ENCODE measurements at regions not wholly inside any gene's neighbourhood (a gene's known extent, or its start where the extent isn't known, plus 50 kb on each side); places are given as distances from the start of the nearest gene placed in this dataset.
"Not testable (repeated sequence)": the region's sequence is repeated elsewhere in the genome, so short reads cannot be mapped to it uniquely, and the experiment has no call there.

DNA sequence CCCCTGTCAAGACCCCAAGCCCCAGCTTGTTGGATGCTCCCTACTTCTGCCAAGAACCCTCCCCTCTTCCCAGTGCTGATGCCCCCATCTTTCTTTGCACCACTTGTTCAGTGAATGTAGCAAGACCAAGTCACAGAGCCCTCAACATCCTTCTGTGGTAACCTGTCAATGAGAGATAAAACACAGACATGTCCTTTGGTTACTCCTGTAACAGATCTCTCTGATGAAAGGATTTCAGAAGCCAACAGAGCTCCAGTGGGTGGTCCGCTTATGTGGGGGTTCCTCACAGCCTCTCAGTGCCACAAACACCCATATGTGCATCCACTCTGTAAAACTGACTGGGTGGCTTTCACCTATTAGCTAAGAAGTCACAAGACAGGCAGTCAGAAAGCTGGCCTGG, 93.2 kb upstream of the CST7 start:
- no peaks in the 10 kb centered on the region for H3K36me3 Mint-ChIP-seq
- no peak for ATAC-seq (ENCODE audit: low read depth)
- POLR2A ChIA-PET, result no interaction called here
- no peaks in the 10 kb centered on the region for H3K27me3 Mint-ChIP-seq
- peaks cover 7% of the 10 kb centered on the region for H3K9me3 Mint-ChIP-seq
- no peak overlapping the region for H3K4me3 Mint-ChIP-seq
- H3K27ac Mint-ChIP-seq, result no peak overlapping the region
- no peak for DNase-seq
- H3K4me1 Mint-ChIP-seq, result peaks cover 6% of the 10 kb centered on the region

DNA sequence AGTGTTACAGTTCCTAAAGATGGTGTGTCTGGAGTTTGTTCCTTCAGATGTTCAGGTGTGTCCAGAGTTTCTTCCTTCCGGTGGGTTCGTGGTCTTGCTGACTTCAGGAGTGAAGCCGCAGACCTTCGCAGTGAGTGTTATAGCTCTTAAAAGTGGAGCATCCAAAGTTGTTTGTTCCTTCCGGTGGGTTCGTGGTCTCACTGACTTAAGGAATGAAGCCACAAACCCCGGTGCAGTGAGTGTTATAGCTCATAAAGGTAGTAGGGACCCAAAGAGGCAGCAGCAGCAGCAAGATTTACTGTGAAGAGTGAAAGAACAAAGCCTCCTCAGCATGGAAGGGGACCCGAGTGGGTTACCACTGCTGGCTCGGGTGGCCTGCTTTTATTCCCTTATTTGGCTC, 90.6 kb upstream of the CST7 start:
- H3K9me3 Mint-ChIP-seq; H3K27ac Mint-ChIP-seq; ATAC-seq (ENCODE audit: low read depth); H3K36me3 Mint-ChIP-seq; H3K4me1 Mint-ChIP-seq; H3K27me3 Mint-ChIP-seq; H3K4me3 Mint-ChIP-seq; POLR2A ChIA-PET; DNase-seq: not testable (repeated sequence)

DNA sequence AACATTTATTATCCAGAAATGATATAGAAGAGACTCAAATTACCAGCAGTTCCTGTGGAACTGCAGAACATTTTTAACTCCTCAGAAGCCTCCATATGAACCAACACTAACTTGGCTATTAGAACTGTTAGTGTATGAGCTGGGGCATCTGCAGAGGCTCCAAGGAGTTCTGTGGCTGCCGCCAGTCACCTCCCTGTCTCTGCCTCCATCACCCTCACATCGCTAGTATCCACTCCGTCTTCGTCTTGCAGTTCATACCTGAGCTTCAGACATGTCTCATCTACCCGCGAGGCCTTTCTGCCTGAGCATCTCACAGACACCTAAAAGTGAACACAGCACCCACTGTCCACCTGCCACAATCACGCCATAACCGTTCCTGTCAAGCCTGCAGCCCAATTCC, 89.5 kb upstream of the CST7 start:
- peaks cover 6% of the 10 kb centered on the region for H3K4me1 Mint-ChIP-seq

DNA sequence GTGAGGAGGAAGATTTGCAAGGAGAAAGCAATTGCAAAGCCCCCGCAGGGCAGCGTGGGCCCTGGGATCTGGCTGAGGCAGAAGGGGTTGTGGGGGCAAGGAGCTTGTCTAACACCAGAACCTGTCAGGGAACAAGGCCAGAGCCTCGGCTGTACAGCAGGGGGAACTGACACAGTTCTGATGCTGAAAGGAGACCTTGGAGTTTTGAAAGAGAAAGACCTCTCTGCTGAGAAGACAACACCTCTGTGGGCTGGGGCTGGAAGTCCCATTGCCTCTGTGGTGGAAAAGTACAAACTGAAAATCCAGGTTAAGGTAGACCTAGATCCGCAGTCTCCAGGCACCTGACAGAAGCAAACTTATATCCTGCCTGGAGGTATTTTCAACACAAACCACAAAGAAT, 86.9 kb upstream of the CST7 start:
- POLR2A ChIA-PET, result no interaction called here
- Mint-ChIP-seq H3K4me1 (peaks cover 6% of the 10 kb centered on the region), H3K36me3 (no peaks in the 10 kb centered on the region), H3K27ac (no peak overlapping the region), H3K9me3 (peaks cover 14% of the 10 kb centered on the region), H3K4me3 (no peak overlapping the region), H3K27me3 (peaks cover 2% of the 10 kb centered on the region)
- DNase-seq (no peak), ATAC-seq (ENCODE audit: low read depth) (no peak)

More for the DNA sequence above, 89.5 kb upstream of the CST7 start:
- no peak for DNase-seq
- Mint-ChIP-seq H3K4me3 (no peak overlapping the region), H3K36me3 (no peaks in the 10 kb centered on the region), H3K27ac (no peak overlapping the region), H3K9me3 (peaks cover 7% of the 10 kb centered on the region), H3K27me3 (peaks cover 2% of the 10 kb centered on the region)
- POLR2A ChIA-PET, result no interaction called here
- ATAC-seq (ENCODE audit: low read depth), result no peak

DNA sequence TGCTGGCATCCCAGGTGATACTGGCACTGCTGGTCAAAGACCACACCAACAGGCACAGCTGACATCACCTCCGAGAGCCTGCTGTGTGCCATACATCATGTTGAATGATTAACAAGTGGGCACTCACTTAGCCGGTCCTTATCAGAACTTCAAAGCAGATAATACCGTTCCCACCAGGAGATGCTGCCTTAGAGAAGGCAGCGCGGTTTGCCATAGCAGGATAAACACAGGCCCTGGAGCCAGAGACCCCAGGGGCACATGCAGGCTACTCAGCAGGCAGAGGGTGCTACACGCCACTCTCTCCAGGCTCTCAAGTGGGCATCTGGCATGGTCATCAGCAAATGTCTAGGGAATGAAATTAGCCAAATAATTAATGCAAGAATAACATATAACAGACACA, 86.5 kb upstream of the CST7 start:
- ATAC-seq (ENCODE audit: low read depth), result no peak
- H3K4me3 Mint-ChIP-seq, result no peak overlapping the region
- POLR2A ChIA-PET, result no interaction called here

DNA sequence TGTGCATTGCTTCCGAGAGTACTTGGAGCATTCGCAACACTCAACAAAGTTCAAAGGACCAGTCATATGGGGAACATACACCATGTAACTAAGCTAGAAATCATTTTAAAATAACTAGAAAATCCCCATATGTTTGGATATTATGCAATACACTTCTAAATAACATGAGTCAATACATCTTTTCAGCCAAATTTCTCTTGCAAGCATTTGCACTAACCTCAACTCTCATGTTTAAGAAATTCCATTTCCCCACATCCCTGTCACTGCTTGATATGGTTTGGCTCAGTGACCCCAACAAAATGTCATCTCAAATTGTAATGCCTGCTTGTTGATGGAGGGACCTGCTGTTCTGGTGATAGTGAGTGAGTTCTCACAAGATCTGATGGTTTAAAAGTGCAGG, 85.7 kb upstream of the CST7 start:
- ATAC-seq (ENCODE audit: low read depth), result no peak
- POLR2A ChIA-PET, result no interaction called here
- H3K9me3 Mint-ChIP-seq, result peaks cover 14% of the 10 kb centered on the region

More for the DNA sequence above, 86.5 kb upstream of the CST7 start:
- Mint-ChIP-seq H3K4me1 (peaks cover 6% of the 10 kb centered on the region), H3K36me3 (no peaks in the 10 kb centered on the region), H3K27ac (no peak overlapping the region), H3K27me3 (peaks cover 2% of the 10 kb centered on the region), H3K9me3 (peaks cover 14% of the 10 kb centered on the region)
- DNase-seq, result no peak

DNA sequence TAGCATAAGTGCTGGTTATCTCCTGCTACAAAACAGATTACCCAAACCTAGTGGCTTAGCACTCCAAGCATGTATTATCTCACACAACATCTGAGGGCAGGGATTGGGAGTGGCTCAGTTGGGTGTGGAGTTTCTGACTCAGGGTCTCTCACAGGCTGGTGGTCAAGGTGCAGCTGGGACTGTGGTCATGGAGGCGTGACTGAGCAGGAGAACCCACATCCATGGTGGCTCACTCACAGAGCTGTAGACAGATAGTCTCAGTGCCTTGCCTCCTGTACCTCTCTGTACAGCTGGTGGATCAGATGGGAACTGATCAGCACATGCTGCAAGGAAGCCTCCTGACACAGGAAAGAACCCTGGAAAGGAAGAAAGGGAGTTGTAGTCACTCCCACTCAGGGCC, 83.1 kb upstream of the CST7 start:
- DNase-seq, result no peak
- no peak overlapping the region for H3K27ac Mint-ChIP-seq
- H3K9me3 Mint-ChIP-seq, result peaks cover 7% of the 10 kb centered on the region
- no peaks in the 10 kb centered on the region for H3K4me1 Mint-ChIP-seq
- ATAC-seq (ENCODE audit: low read depth), result no peak
- POLR2A ChIA-PET, result no interaction called here
- H3K27me3 Mint-ChIP-seq, result peaks cover 2% of the 10 kb centered on the region
- H3K36me3 Mint-ChIP-seq, result no peaks in the 10 kb centered on the region
- no peak overlapping the region for H3K4me3 Mint-ChIP-seq

More for the DNA sequence above, 85.7 kb upstream of the CST7 start:
- Mint-ChIP-seq H3K27ac (no peak overlapping the region), H3K4me3 (no peak overlapping the region), H3K27me3 (peaks cover 2% of the 10 kb centered on the region), H3K36me3 (no peaks in the 10 kb centered on the region), H3K4me1 (peaks cover 4% of the 10 kb centered on the region)
- no peak for DNase-seq

DNA sequence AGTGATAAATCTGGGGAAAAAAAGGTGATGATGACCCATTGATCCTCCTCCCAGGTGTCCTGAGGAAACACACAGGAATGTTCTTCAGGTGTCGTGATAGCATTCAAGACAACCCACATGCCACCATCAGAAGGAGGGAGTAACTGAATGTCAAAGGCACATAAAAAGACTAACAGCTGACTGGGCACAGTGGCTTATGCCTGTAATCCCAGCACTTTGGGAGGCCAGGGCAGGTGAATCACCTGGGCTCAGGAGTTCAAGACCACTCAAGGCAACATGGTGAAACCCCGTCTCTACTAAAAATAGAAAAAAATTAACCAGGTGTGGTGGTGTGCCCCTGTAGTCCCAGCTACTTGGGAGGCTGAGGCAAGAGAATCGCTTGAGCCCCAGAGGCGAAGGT, 82.3 kb upstream of the CST7 start:
- POLR2A ChIA-PET, result interaction anchor here (0.7 kb wide), 1 partner anchor 12 kb away, joined by 4 read pairs; no protein-coding TSS in a partner anchor
- ATAC-seq (ENCODE audit: low read depth) (no peak), DNase-seq (no peak)
- Mint-ChIP-seq H3K4me1 (no peaks in the 10 kb centered on the region), H3K9me3 (peaks cover 7% of the 10 kb centered on the region), H3K27ac (no peak overlapping the region), H3K36me3 (no peaks in the 10 kb centered on the region), H3K4me3 (no peak overlapping the region), H3K27me3 (peaks cover 2% of the 10 kb centered on the region)

DNA sequence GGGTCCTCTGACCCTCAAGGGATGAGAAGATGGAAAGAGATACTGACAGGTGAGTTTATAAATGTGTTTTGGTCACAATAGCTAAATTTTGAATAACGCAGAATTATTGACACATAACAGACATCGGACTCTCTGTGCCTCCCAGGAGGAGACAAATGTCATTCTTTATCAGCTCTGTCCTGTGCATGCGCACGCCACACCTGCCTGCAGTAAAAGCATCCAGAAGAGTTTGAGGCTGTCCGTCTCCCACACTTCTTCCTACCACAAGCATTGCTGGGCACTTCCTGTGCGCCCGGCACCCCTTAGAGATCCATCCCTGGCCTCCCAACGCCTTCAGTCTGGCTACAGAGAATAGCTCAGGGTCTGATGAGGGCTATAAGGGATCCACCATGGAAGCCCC, 81.5 kb upstream of the CST7 start:
- Mint-ChIP-seq H3K36me3 (no peaks in the 10 kb centered on the region), H3K27ac (no peak overlapping the region), H3K9me3 (peaks cover 7% of the 10 kb centered on the region), H3K4me1 (no peaks in the 10 kb centered on the region), H3K4me3 (no peak overlapping the region), H3K27me3 (no peaks in the 10 kb centered on the region)
- no peak for ATAC-seq (ENCODE audit: low read depth)
- POLR2A ChIA-PET, result no interaction called here
- DNase-seq, result no peak

DNA sequence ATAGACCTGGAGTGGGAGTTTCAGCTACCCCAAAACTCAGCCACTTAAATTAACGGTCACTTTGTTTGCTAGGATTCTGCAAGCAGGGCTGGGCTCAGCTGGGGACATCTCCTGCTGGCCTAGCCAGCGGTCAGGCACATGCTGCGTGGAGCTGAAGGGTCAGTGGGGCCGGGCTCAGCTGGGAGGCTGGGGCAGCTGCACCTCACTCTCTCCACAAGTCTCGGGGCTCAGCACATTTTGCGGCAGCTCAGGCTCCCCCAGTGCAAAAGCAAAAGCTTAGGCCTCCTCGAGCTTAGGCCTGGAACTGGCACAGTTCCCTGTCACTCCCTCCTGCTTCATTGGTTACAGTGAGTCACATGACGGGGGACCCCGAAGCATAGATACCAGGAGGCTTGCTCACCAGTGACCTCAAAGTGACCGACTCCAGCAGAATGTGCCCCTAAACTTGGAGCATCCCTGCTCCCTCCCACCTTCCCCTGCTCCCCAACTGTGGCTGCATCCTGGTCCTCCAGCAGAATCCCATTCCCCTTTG, 80.6 kb upstream of the CST7 start:
- Mint-ChIP-seq H3K4me1 (no peaks in the 10 kb centered on the region), H3K36me3 (no peaks in the 10 kb centered on the region), H3K4me3 (no peak overlapping the region), H3K27ac (no peak overlapping the region), H3K27me3 (no peaks in the 10 kb centered on the region), H3K9me3 (peaks cover 7% of the 10 kb centered on the region)
- no peak for ATAC-seq (ENCODE audit: low read depth)
- POLR2A ChIA-PET, result no interaction called here
- no peak for DNase-seq

DNA sequence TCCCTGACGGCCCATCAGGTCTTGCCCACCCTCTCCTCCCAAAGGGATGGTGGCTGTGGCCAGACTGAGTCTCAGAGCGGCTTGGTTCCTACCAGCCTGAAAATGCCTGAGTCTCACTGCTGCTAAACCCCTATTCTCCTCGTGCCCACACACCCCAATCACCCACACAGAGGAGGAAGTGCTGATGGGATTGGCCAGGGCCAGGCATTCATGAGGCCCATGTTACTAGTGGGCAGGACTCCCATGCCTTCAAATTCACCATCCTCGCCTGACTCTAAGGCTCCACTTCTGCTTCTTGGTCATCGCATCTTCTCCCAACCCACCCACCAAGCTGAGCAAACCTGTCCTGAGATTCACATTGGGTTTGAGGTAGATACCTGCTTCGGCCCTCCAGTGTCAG, 80.1 kb upstream of the CST7 start:
- Mint-ChIP-seq H3K9me3 (peaks cover 7% of the 10 kb centered on the region), H3K4me3 (no peak overlapping the region), H3K27ac (no peak overlapping the region), H3K36me3 (no peaks in the 10 kb centered on the region), H3K4me1 (no peaks in the 10 kb centered on the region), H3K27me3 (no peaks in the 10 kb centered on the region)
- DNase-seq, result no peak
- no peak for ATAC-seq (ENCODE audit: low read depth)
- POLR2A ChIA-PET, result no interaction called here

DNA sequence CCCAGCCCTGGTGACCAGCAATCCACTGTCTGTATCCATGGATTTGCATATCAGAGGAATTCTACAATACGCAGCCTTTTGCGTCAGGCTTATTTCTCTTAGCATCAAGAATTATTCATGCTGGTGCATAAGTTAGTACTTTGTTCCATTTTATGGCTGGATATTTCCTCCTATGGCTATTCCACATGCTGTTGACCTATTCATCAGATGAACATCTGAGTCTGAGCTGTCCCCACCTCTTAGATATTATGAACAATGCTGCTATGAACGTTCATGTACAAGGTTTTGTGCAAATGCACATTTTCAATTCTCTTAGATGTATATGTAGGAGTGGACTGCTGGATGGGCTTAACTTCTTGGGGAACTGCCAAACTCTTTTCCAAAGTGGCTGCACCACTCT, 79.0 kb upstream of the CST7 start:
- ATAC-seq (ENCODE audit: low read depth) (no peak), DNase-seq (no peak)
- Mint-ChIP-seq H3K4me1 (no peaks in the 10 kb centered on the region), H3K4me3 (no peak overlapping the region), H3K27ac (no peak overlapping the region), H3K27me3 (peaks cover 3% of the 10 kb centered on the region), H3K36me3 (no peaks in the 10 kb centered on the region), H3K9me3 (peaks cover 4% of the 10 kb centered on the region)
- POLR2A ChIA-PET, result no interaction called here

DNA sequence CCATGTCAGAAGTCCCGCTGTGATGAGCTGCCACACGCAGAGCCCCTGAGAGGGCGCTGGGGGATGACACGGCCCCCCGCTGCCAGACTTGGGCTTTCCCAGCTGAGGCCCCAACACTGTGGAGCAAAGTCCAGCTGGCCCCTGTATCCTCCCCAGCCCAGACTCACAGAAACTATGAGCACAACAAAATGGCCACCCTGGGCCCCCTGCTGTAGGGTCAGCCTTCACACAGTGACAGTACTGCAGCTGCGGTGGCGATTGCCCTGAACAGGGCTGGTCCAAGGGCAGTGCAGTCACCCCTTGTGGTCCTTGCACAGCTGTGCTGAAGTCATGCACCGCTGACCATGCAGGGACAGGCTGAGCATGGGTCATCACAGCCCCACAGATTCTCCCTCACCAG, 78.2 kb upstream of the CST7 start:
- DNase-seq (no peak), ATAC-seq (ENCODE audit: low read depth) (no peak)
- Mint-ChIP-seq H3K4me3 (no peak overlapping the region), H3K4me1 (no peaks in the 10 kb centered on the region), H3K27ac (no peak overlapping the region), H3K36me3 (no peaks in the 10 kb centered on the region), H3K9me3 (no peaks in the 10 kb centered on the region), H3K27me3 (peaks cover 3% of the 10 kb centered on the region)
- POLR2A ChIA-PET, result no interaction called here

DNA sequence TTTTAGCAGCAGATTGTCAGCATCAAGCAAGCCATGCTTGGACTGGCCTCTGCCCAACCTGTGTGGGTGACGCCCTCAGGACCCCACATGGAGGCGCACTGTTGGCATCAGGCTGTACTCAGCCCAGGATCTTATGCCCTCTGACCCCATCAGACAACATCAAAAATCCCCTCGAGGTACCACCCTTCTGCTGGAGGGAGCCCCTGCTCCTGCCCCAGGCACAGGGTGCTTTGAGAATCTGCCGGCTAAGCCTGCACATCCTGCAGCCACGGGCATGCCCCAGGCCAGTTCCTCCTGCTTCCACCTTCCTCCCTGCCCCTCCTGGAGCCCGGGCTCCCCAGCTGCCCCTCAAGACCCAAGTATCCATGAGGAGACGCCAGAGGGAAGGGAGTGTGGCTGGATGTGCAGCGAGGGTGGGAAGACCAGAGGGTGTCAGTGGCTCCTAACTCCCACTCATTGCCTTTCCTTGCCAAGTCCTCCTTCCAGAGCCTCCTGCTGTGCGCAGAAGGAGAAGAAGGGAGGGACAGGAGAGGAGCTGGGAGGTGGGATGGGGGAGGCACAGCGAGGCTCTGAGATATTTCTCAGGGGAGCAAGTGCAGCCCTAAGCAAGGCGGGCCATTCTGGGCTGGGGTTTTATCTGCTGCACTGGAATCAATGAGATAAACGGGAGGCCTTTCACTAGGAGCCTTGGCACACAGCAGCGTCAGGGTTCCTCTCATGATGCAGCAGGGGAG, 77.4 kb upstream of the CST7 start:
- H3K4me3 Mint-ChIP-seq, result no peak overlapping the region
- POLR2A ChIA-PET, result no interaction called here

More for the DNA sequence above, 77.4 kb upstream of the CST7 start:
- Mint-ChIP-seq H3K36me3 (no peaks in the 10 kb centered on the region), H3K4me1 (no peaks in the 10 kb centered on the region), H3K9me3 (no peaks in the 10 kb centered on the region), H3K27me3 (peaks cover 5% of the 10 kb centered on the region), H3K27ac (no peak overlapping the region)
- ATAC-seq (ENCODE audit: low read depth) (no peak), DNase-seq (no peak)
